Body of pancreas (tissue), 4 donors: ENCODE measurements at regions not wholly inside any gene's neighbourhood (a gene's known extent, or its start where the extent isn't known, plus 50 kb on each side); places are given as distances from the start of the nearest gene placed in this dataset.

Experiments used
- ATAC-seq: fragments of 150-250 bp; one replicate; pipeline ENCODE4 v1.9.1; 2016
- DNase-seq, 4 donors: peaks; one replicate each; pipeline ENCODE4 v3.0.0-alpha.2; 2019
- H3K27ac ChIP-seq, 4 donors: fragments of 200-600 bp; sonication (generic); 1 replicate in 3 of 4; 2 replicates in 1 of 4; pipeline versions ENCODE4 v1.5.1 to v1.6.1; 2016 to 2019; ENCODE audit warnings: mild to moderate bottlenecking in 1 of 4, mixed read lengths in 1 of 4, moderate library complexity in 1 of 4
- H3K27me3 ChIP-seq, 2 donors: fragments of 200-600 bp; sonication (generic); one replicate each; pipeline ENCODE4 v1.6.0; 2016; ENCODE audit warnings: mild to moderate bottlenecking in 1 of 2
- H3K36me3 ChIP-seq, 2 donors: fragments of 200-600 bp; sonication (generic); replicated peaks in 1 of 2; 2 replicates each; pipeline ENCODE4 v1.5.1; 2016; ENCODE audit warnings: low read depth in 2 of 2; ENCODE audit not compliant: insufficient read depth in 1 of 2
- H3K4me1 ChIP-seq: fragments of 200-600 bp; sonication (generic); one replicate; pipeline ENCODE4 v1.6.0; 2016
- H3K4me3 ChIP-seq, 2 donors: fragments of 200-600 bp; sonication (generic); 1 replicate in 1 of 2; 2 replicates in 1 of 2; pipeline ENCODE4 v1.5.1; 2016 to 2019
- H3K9me3 ChIP-seq, 3 donors: fragments of 200-600 bp; sonication (generic); 1 replicate in 2 of 3; 2 replicates in 1 of 3; pipeline ENCODE4 v1.5.1; 2016
- CTCF ChIP-seq, 7 experiments: fragments of 450-650 bp in 4 of 7; fragments of 200-600 bp in 3 of 7; sonication (generic) in 3 of 7; IDR thresholded peaks; one replicate each; pipeline ENCODE4 v1.5.1; 2016 to 2019; ENCODE audit warnings: antibody characterized with exemption in 7 of 7
- POLR2A ChIP-seq, 3 donors: fragments of 450-650 bp; IDR thresholded peaks; one replicate each; pipeline ENCODE4 v1.6.1; 2016; ENCODE audit warnings: antibody characterized with exemption in 3 of 3, mild to moderate bottlenecking in 2 of 3
- WGBS, 2 donors: methylation state at CpG; one replicate each; pipeline ENCODE4 v1.1.5; 2017; 5-methylcytosine and 5-hydroxymethylcytosine counted together
- intact Hi-C: fragments of 100-400 bp; cut with DNase I; formaldehyde crosslinking; loops from one replicate; pipeline ENCODE4 v1.15.1; 2023

- no peaks in the 10 kb centered on the region for H3K4me1 ChIP-seq
- no peaks in the 10 kb centered on the region for H3K27me3 ChIP-seq
- no peak overlapping the region for H3K27ac ChIP-seq
- intact Hi-C loops = no loop called here
- H3K36me3 ChIP-seq = no peaks in the 10 kb centered on the region
- no peak overlapping the region for H3K4me3 ChIP-seq
- no peak for TF ChIP-seq POLR2A (IDR thresholded peaks at IDR 0.05)
- TF ChIP-seq CTCF (IDR thresholded peaks at IDR 0.05) = no peak
- no peak for DNase-seq
- no peak for ATAC-seq
- no peaks in the 10 kb centered on the region for H3K9me3 ChIP-seq
- WGBS, 2 donors = 71 to 77% methylated on average over 4 of the region's 4 CpGs
These were observed 349.0 kb downstream of the SIPA1L2 start for GRCh38 chr1:232280910-232281309.

- WGBS, 2 donors = 47 to 54% methylated on average over 3 of the region's 3 CpGs
- Histone ChIP-seq H3K27me3 (no peaks in the 10 kb centered on the region), H3K9me3 (no peaks in the 10 kb centered on the region), H3K27ac (no peak overlapping the region), H3K4me1 (no peaks in the 10 kb centered on the region), H3K4me3 (no peak overlapping the region), H3K36me3 (no peaks in the 10 kb centered on the region)
- TF ChIP-seq POLR2A (IDR thresholded peaks at IDR 0.05) = no peak
- no peak for TF ChIP-seq CTCF (IDR thresholded peaks at IDR 0.05)
- DNase-seq = no peak
- intact Hi-C loops = no loop called here
- no peak for ATAC-seq
These were observed 350.0 kb downstream of the SIPA1L2 start for GRCh38 chr1:232279909-232280400.

- Histone ChIP-seq H3K4me1 (no peaks in the 10 kb centered on the region), H3K36me3 (no peaks in the 10 kb centered on the region), H3K9me3 (no peaks in the 10 kb centered on the region), H3K27me3 (no peaks in the 10 kb centered on the region), H3K27ac (no peak overlapping the region), H3K4me3 (no peak overlapping the region)
- DNase-seq (no peak), ATAC-seq (no peak)
- 88 to 89% methylated on average over 1 of the region's 1 CpG for WGBS, 2 donors
- intact Hi-C loops = no loop called here
- no peak for TF ChIP-seq POLR2A (IDR thresholded peaks at IDR 0.05)
- TF ChIP-seq CTCF (IDR thresholded peaks at IDR 0.05) = no peak
These were observed 351.0 kb downstream of the SIPA1L2 start for GRCh38 chr1:232278925-232279324.

GRCh38 chr1:232276651-232277050, 353.3 kb downstream of the SIPA1L2 start:
- Histone ChIP-seq H3K27me3 (no peaks in the 10 kb centered on the region), H3K9me3 (no peaks in the 10 kb centered on the region), H3K27ac (no peak overlapping the region), H3K36me3 (no peaks in the 10 kb centered on the region), H3K4me1 (no peaks in the 10 kb centered on the region), H3K4me3 (no peak overlapping the region)
- TF ChIP-seq POLR2A (IDR thresholded peaks at IDR 0.05) (no peak), CTCF (IDR thresholded peaks at IDR 0.05) (no peak)
- DNase-seq = no peak
- 43 to 56% methylated on average over 1 of the region's 1 CpG for WGBS, 2 donors
- intact Hi-C loops = no loop called here
- no peak for ATAC-seq

- Histone ChIP-seq H3K27me3 (no peaks in the 10 kb centered on the region), H3K4me1 (no peaks in the 10 kb centered on the region), H3K9me3 (no peaks in the 10 kb centered on the region), H3K4me3 (no peak overlapping the region), H3K27ac (no peak overlapping the region), H3K36me3 (no peaks in the 10 kb centered on the region)
- no peak for ATAC-seq
- TF ChIP-seq POLR2A (IDR thresholded peaks at IDR 0.05) = no peak
- no peak for TF ChIP-seq CTCF (IDR thresholded peaks at IDR 0.05)
- 76 to 78% methylated on average over 11 of the region's 11 CpGs for WGBS, 2 donors
- DNase-seq = no peak
- intact Hi-C loops = no loop called here
These were observed 354.8 kb downstream of the SIPA1L2 start for GRCh38 chr1:232274999-232275710.
